GM18858 (cell line): ENCODE measurements at regions not wholly inside any gene's neighbourhood (a gene's known extent, or its start where the extent isn't known, plus 50 kb on each side); places are given as distances from the start of the nearest gene placed in this dataset.

ENCODE experiments used
- ATAC-seq: cut with Tn5 transposase; IDR thresholded peaks from one replicate; pipeline ENCODE4 v1.9.1; 2021; ENCODE audit not compliant: unreplicated experiment

- ATAC-seq, result no peak
Measured at GRCh38 chr20:60497298-60498035, 539.2 kb downstream of the CDH26 start.

GRCh38 chr20:60500038-60500701 lies 541.9 kb downstream of the CDH26 start:
- ATAC-seq, result no peak

GRCh38 chr20:60501048-60501447 lies 542.8 kb downstream of the CDH26 start:
- ATAC-seq, result no peak

GRCh38 chr20:60502881-60503280 lies 544.7 kb downstream of the CDH26 start:
- no peak for ATAC-seq

GRCh38 chr20:60505423-60505822 lies 547.2 kb downstream of the CDH26 start:
- no peak for ATAC-seq

- ATAC-seq, result no peak
Measured at GRCh38 chr20:60506061-60506460, 547.8 kb downstream of the CDH26 start.

- ATAC-seq, result no peak
Measured at GRCh38 chr20:60507087-60507694, 549.0 kb downstream of the CDH26 start.

GRCh38 chr20:60509407-60509806 lies 551.2 kb downstream of the CDH26 start:
- ATAC-seq, result no peak

GRCh38 chr20:60510356-60510755 lies 552.1 kb downstream of the CDH26 start:
- ATAC-seq, result no peak

GRCh38 chr20:60512443-60512842 lies 554.2 kb downstream of the CDH26 start:
- ATAC-seq, result no peak

- no peak for ATAC-seq
Measured at GRCh38 chr20:60513141-60513540, 554.9 kb downstream of the CDH26 start.

- ATAC-seq, result no peak
Measured at GRCh38 chr20:60516442-60516841, 558.2 kb downstream of the CDH26 start.

GRCh38 chr20:60518022-60518421 lies 559.8 kb downstream of the CDH26 start:
- no peak for ATAC-seq

GRCh38 chr20:60525397-60525796 lies 567.2 kb downstream of the CDH26 start:
- ATAC-seq, result no peak

- ATAC-seq, result no peak
Measured at GRCh38 chr20:60527656-60528055, 569.4 kb downstream of the CDH26 start.

- ATAC-seq, result no peak
Measured at GRCh38 chr20:60528141-60528540, 569.9 kb downstream of the CDH26 start.

- ATAC-seq, result no peak
Measured at GRCh38 chr20:60529149-60529548, 570.9 kb downstream of the CDH26 start.

GRCh38 chr20:60535211-60535610 lies 577.0 kb downstream of the CDH26 start:
- ATAC-seq, result no peak

GRCh38 chr20:60540591-60540990 lies 582.4 kb downstream of the CDH26 start:
- no peak for ATAC-seq

GRCh38 chr20:60541991-60542390 lies 583.8 kb downstream of the CDH26 start:
- ATAC-seq, result no peak

- ATAC-seq, result no peak
Measured at GRCh38 chr20:60543598-60543997, 585.4 kb downstream of the CDH26 start.

- no peak for ATAC-seq
Measured at GRCh38 chr20:60553095-60553494, 594.9 kb downstream of the CDH26 start.
